Keratinocyte (primary cell): ENCODE measurements at regions not wholly inside any gene's neighbourhood (a gene's known extent, or its start where the extent isn't known, plus 50 kb on each side); places are given as distances from the start of the nearest gene placed in this dataset.

Experiments
- DNase-seq: peaks from one replicate; pipeline ENCODE4 v3.0.0-alpha.2; 2011; ENCODE audit warnings: low read depth, missing footprints, low spot score
- FAIRE-seq: peaks from 2 replicates; lab custom pipeline; 2011; peaks lifted over from hg19 to GRCh38; lab: Jason Lieb, UNC
- H2AFZ ChIP-seq: 2 replicates; pipeline ENCODE4 v1.6.0; 2012; ENCODE audit warnings: low read length, control low read depth, inconsistent platforms; ENCODE audit not compliant: control insufficient read depth
- H3K27ac ChIP-seq: 2 replicates; pipeline ENCODE4 v1.5.1; 2011; ENCODE audit warnings: low read length; ENCODE audit not compliant: control insufficient read depth, insufficient read depth
- H3K27me3 ChIP-seq: 3 replicates; pipeline ENCODE4 v1.6.0; 2011; ENCODE audit warnings: low read length; ENCODE audit not compliant: control insufficient read depth, insufficient read depth; ENCODE audit errors: extremely low read depth
- H3K36me3 ChIP-seq, 2 experiments: 2 replicates in 1 of 2; 3 replicates in 1 of 2; pipeline ENCODE4 v1.5.1; 2011; ENCODE audit warnings: low read length in 2 of 2, mild to moderate bottlenecking in 1 of 2; ENCODE audit not compliant: control insufficient read depth in 2 of 2, insufficient read depth in 2 of 2; ENCODE audit errors: extremely low read depth in 1 of 2
- H3K4me1 ChIP-seq: 3 replicates; pipeline ENCODE4 v1.5.1; 2011; ENCODE audit warnings: low read length; ENCODE audit not compliant: control insufficient read depth, insufficient read depth; ENCODE audit errors: extremely low read depth
- H3K4me2 ChIP-seq: 3 replicates; pipeline ENCODE4 v1.6.0; 2011; ENCODE audit warnings: low read depth, low read length; ENCODE audit not compliant: control insufficient read depth, insufficient read depth; ENCODE audit errors: extremely low read depth
- H3K4me3 ChIP-seq, 3 experiments: fragments of 200-600 bp in 1 of 3; sonication (generic) in 1 of 3; 2 replicates in 2 of 3; 3 replicates in 1 of 3; pipeline ENCODE4 v1.5.1; 2011 to 2016; ENCODE audit warnings: low read length in 3 of 3, mild to moderate bottlenecking in 3 of 3, control low read depth in 2 of 3, inconsistent platforms in 1 of 3, low read depth in 1 of 3, mixed read lengths in 1 of 3, mixed run types in 1 of 3, moderate library complexity in 1 of 3; ENCODE audit not compliant: control insufficient read depth in 2 of 3, insufficient read depth in 2 of 3; ENCODE audit errors: extremely low read depth in 1 of 3
- H3K79me2 ChIP-seq: 2 replicates; pipeline ENCODE4 v1.6.0; 2012; ENCODE audit warnings: low read length; ENCODE audit not compliant: control insufficient read depth, insufficient read depth
- H3K9ac ChIP-seq: 3 replicates; pipeline ENCODE4 v1.6.0; 2011; ENCODE audit warnings: low read length; ENCODE audit not compliant: control insufficient read depth, insufficient read depth; ENCODE audit errors: extremely low read depth
- H3K9me1 ChIP-seq: 3 replicates; pipeline ENCODE4 v1.6.0; 2011; ENCODE audit warnings: low read length; ENCODE audit not compliant: control insufficient read depth, insufficient read depth; ENCODE audit errors: extremely low read depth
- H3K9me3 ChIP-seq: 2 replicates; pipeline ENCODE4 v1.5.1; 2012; ENCODE audit warnings: low read depth, low read length; ENCODE audit not compliant: control insufficient read depth
- H4K20me1 ChIP-seq: 3 replicates; pipeline ENCODE4 v1.6.0; 2011; ENCODE audit warnings: low read length; ENCODE audit not compliant: control insufficient read depth, insufficient read depth; ENCODE audit errors: extremely low read depth
- EZH2 ChIP-seq: IDR thresholded peaks from one replicate; pipeline ENCODE4 v1.6.1; 2012; ENCODE audit warnings: inconsistent platforms, mild to moderate bottlenecking, low read length, moderate library complexity
- dilution Hi-C: fragments of 300-500 bp; cut with MboI; formaldehyde crosslinking; loops from one replicate; pipeline ENCODE4 v1.7.0; 2020; ENCODE audit warnings: low sequenced_read_pairs; ENCODE audit not compliant: extremely low pct_ligation_motif_present
- TF ChIP-seq, protein P1 (sequence below), 3 experiments: IDR thresholded peaks in 1 of 3; conservative IDR thresholded peaks in 1 of 3; optimal IDR thresholded peaks in 1 of 3; 2 replicates in 2 of 3; 3 replicates in 1 of 3; pipeline versions ENCODE3 to v1.5.1; 2011; ENCODE audit warnings: low read length in 3 of 3, mild to moderate bottlenecking in 3 of 3, moderate library complexity in 2 of 3, control low read depth in 1 of 3, inconsistent platforms in 1 of 3; ENCODE audit not compliant: insufficient read depth in 2 of 3; ENCODE audit errors: extremely low read depth in 1 of 3

DNA sequence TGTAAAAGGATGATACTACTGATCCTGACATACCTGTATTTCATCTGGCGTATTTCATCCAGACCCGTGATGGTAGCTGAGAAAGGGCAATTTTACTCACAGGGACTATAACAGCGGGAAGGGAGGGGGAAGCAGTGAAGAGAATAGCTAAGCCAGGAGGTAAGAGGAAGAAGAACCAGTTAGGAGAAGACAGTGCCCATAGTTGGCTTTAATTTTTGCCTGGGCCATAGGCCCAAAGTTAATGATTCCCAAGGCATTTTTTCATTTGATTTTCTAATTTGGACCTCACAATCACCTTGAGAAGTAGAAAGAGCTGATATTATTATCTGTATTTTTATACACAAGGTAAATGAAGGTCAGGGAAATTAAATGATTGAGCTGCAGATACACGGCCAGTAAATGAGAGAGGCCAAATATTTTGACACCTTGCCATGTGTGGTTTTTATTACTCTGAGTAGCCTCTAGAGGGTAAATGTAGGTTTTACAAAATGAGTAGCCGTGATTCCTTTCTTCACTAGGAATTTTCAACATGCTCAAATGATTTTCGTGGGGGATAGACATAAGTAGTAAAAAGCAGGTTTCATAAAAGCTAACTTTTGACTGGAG is 382.2 kb downstream of the FUT8 start:
- H3K36me3 ChIP-seq, result no peaks in the 10 kb centered on the region
- TF ChIP-seq, protein P1, sequence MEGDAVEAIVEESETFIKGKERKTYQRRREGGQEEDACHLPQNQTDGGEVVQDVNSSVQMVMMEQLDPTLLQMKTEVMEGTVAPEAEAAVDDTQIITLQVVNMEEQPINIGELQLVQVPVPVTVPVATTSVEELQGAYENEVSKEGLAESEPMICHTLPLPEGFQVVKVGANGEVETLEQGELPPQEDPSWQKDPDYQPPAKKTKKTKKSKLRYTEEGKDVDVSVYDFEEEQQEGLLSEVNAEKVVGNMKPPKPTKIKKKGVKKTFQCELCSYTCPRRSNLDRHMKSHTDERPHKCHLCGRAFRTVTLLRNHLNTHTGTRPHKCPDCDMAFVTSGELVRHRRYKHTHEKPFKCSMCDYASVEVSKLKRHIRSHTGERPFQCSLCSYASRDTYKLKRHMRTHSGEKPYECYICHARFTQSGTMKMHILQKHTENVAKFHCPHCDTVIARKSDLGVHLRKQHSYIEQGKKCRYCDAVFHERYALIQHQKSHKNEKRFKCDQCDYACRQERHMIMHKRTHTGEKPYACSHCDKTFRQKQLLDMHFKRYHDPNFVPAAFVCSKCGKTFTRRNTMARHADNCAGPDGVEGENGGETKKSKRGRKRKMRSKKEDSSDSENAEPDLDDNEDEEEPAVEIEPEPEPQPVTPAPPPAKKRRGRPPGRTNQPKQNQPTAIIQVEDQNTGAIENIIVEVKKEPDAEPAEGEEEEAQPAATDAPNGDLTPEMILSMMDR (optimal IDR thresholded peaks at IDR 0.05 in 1 of 3, IDR thresholded peaks at IDR 0.05 in 1 of 3, conservative IDR thresholded peaks at IDR 0.05 in 1 of 3; ENCODE audit: extremely low read depth in 1 of 3, insufficient read depth in 2 of 3, low read length in 3 of 3), result no peak
- no peak for TF ChIP-seq EZH2
- dilution Hi-C loops, result no loop called here

DNA sequence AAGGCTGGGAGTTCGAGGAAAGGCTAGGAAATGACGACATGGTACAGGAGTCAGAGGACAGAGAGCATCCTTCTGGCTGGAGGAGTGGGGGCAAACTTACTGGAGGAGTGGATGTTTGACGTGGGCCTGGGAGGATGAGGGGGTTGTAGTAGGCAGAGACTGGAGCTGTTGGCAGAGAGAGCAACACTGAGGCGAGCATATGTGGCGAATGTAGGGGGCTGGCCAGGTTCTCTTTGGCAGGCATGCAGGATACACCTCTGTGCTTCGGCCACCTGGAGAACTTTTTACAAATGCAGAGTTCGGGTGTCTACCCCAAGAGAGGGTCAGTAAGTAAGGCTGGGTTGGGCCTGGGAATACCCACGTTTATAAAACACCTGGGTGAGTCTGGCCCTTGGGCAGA is 385.7 kb downstream of the FUT8 start:
- H3K4me2 ChIP-seq, result no peak overlapping the region
- dilution Hi-C loops, result no loop called here
- peaks cover 10% of the 10 kb centered on the region for H3K27me3 ChIP-seq
- H3K4me3 ChIP-seq, result no peak overlapping the region
- DNase-seq, result no peak
- TF ChIP-seq EZH2, result no peak
- TF ChIP-seq, protein P1 (optimal IDR thresholded peaks at IDR 0.05 in 1 of 3, IDR thresholded peaks at IDR 0.05 in 1 of 3, conservative IDR thresholded peaks at IDR 0.05 in 1 of 3; ENCODE audit: extremely low read depth in 1 of 3, insufficient read depth in 2 of 3, low read length in 3 of 3), result no peak
- H3K27ac ChIP-seq, result no peak overlapping the region
- no peak overlapping the region for H3K9ac ChIP-seq
- H4K20me1 ChIP-seq, result no peaks in the 10 kb centered on the region
- no peaks in the 10 kb centered on the region for H3K36me3 ChIP-seq
- H3K9me3 ChIP-seq, result no peaks in the 10 kb centered on the region
- no peaks in the 10 kb centered on the region for H3K79me2 ChIP-seq
- no peaks in the 10 kb centered on the region for H3K4me1 ChIP-seq
- H2AFZ ChIP-seq, result no peak overlapping the region
- H3K9me1 ChIP-seq, result no peaks in the 10 kb centered on the region
- FAIRE-seq, result no peak

More for the DNA sequence above, 382.2 kb downstream of the FUT8 start:
- Histone ChIP-seq H3K4me1 (peaks cover 9% of the 10 kb centered on the region), H3K9me1 (no peaks in the 10 kb centered on the region), H3K27me3 (peaks cover 5% of the 10 kb centered on the region), H3K4me3 (no peak overlapping the region), H3K27ac (no peak overlapping the region), H3K9ac (no peak overlapping the region), H3K4me2 (no peak overlapping the region), H3K79me2 (no peaks in the 10 kb centered on the region), H2AFZ (no peak overlapping the region), H4K20me1 (no peaks in the 10 kb centered on the region), H3K9me3 (no peaks in the 10 kb centered on the region)
- DNase-seq, result no peak
- FAIRE-seq, result no peak
